ENCODE measurements at regions not wholly inside any gene's neighbourhood (a gene's known extent, or its start where the extent isn't known, plus 50 kb on each side); places are given as distances from the start of the nearest gene placed in this dataset.

DNA sequence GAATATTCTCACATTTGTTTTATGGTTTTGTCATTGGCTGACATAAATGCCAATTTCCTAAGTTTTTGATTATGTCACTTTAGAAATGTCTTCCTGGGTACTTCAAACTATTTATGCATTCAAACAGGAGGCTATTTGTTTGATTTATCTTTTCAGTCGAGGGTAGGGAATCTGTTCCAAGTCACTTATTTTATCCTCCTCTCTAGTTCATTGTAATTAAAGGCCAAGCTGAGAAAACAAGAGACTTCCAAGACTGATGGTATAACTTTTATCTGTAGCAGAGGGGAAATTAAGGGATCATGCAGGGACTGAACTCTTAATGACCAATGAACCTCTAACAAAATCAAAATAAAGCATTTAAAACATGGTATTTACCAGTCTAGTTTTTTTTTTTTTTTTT, 968.4 kb downstream of the SORCS3 start:
- TF ChIP-seq, protein P1, sequence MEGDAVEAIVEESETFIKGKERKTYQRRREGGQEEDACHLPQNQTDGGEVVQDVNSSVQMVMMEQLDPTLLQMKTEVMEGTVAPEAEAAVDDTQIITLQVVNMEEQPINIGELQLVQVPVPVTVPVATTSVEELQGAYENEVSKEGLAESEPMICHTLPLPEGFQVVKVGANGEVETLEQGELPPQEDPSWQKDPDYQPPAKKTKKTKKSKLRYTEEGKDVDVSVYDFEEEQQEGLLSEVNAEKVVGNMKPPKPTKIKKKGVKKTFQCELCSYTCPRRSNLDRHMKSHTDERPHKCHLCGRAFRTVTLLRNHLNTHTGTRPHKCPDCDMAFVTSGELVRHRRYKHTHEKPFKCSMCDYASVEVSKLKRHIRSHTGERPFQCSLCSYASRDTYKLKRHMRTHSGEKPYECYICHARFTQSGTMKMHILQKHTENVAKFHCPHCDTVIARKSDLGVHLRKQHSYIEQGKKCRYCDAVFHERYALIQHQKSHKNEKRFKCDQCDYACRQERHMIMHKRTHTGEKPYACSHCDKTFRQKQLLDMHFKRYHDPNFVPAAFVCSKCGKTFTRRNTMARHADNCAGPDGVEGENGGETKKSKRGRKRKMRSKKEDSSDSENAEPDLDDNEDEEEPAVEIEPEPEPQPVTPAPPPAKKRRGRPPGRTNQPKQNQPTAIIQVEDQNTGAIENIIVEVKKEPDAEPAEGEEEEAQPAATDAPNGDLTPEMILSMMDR (IDR thresholded peaks at IDR 0.05; ENCODE audit: low read depth, low read length, missing control alignments): no peak
- no peak for DNase-seq (ENCODE audit: low read depth)
- no peak overlapping the region for H3K4me3 ChIP-seq (ENCODE audit: low read depth, low read length)

DNA sequence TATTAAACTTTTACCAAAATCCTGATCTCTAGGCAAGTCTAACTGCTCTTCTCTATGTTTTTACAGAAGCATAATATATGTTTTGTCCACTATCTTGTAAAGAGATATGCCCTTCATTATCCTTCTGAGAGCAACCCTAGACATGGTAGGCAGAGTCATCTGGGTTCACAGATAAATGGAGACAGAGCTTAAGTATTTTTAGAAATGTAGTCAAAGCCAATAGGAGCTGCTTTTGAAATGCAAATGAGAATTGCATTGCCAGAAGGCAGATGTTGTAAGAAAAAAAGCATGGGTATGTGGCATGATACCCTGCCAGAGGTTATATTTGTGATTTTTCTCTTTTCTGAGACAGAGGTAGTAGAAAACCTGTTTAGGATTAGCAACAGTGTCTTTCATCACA, 964.8 kb downstream of the SORCS3 start:
- no peak overlapping the region for H3K4me3 ChIP-seq (ENCODE audit: low read depth, low read length)
- no peak for DNase-seq (ENCODE audit: low read depth)
- TF ChIP-seq, protein P1 (IDR thresholded peaks at IDR 0.05; ENCODE audit: low read depth, low read length, missing control alignments): no peak

GRCh38 chr10:105605104-105605503, 964.0 kb downstream of the SORCS3 start:
- TF ChIP-seq, protein P1 (IDR thresholded peaks at IDR 0.05; ENCODE audit: low read depth, low read length, missing control alignments): no peak
- H3K4me3 ChIP-seq (ENCODE audit: low read depth, low read length): no peak overlapping the region
- DNase-seq (ENCODE audit: low read depth): no peak

DNA sequence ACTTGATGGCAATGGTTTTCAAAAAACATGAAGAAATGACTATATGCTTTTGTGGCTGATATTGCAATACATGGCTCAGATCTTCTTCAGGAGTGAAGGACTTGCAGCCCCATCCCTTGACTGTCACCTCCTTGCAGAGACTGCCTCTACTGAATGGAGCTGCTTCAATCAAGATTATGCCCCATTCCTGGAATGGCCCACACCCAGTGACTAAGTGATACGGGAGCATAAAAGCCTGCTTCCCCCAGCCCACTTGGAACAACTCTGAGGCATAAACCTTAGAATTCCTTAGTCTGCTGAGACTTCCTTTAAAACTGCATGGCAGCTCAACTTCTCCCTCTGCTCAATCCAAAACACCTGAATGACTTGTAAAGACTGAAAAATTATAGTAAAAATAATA, 957.1 kb downstream of the SORCS3 start:
- no peak overlapping the region for H3K4me3 ChIP-seq (ENCODE audit: low read depth, low read length)
- TF ChIP-seq, protein P1 (IDR thresholded peaks at IDR 0.05; ENCODE audit: low read depth, low read length, missing control alignments): no peak
- no peak for DNase-seq (ENCODE audit: low read depth)

GRCh38 chr10:105597312-105597711, 956.2 kb downstream of the SORCS3 start:
- H3K4me3 ChIP-seq (ENCODE audit: low read depth, low read length): no peak overlapping the region
- TF ChIP-seq, protein P1 (IDR thresholded peaks at IDR 0.05; ENCODE audit: low read depth, low read length, missing control alignments): no peak
- DNase-seq (ENCODE audit: low read depth): no peak

- H3K4me3 ChIP-seq (ENCODE audit: low read depth, low read length): no peak overlapping the region
- TF ChIP-seq, protein P1 (IDR thresholded peaks at IDR 0.05; ENCODE audit: low read depth, low read length, missing control alignments): no peak
- no peak for DNase-seq (ENCODE audit: low read depth)
Measured at GRCh38 chr10:105596749-105597148, 955.7 kb downstream of the SORCS3 start.

GRCh38 chr10:105594296-105594695, 953.2 kb downstream of the SORCS3 start:
- no peak overlapping the region for H3K4me3 ChIP-seq (ENCODE audit: low read depth, low read length)
- no peak for DNase-seq (ENCODE audit: low read depth)
- TF ChIP-seq, protein P1 (IDR thresholded peaks at IDR 0.05; ENCODE audit: low read depth, low read length, missing control alignments): no peak

Measured in GM12864 (cell line).